RWPE2 (cell line): ENCODE measurements at regions not wholly inside any gene's neighbourhood (a gene's known extent, or its start where the extent isn't known, plus 50 kb on each side); places are given as distances from the start of the nearest gene placed in this dataset.
A peak's percentile ranks its signal among the peaks of the same experiment; 100 is the strongest.
"Not testable (repeated sequence)": the region's sequence is repeated elsewhere in the genome, so short reads cannot be mapped to it uniquely, and the experiment has no call there.

Experiments used
- ATAC-seq: fragments of 200-7000 bp; cut with Tn5 transposase; 3 replicates; pipeline ENCODE4 v1.9.1; 2021; ENCODE audit warnings: low read depth
- DNase-seq: peaks from one replicate; pipeline ENCODE4 v3.0.0-alpha.2; 2020; ENCODE audit warnings: low spot score
- H3K27ac ChIP-seq: fragments of 450-650 bp; 2 replicates; pipeline ENCODE4 v1.5.1; 2017; ENCODE audit warnings: mild to moderate bottlenecking; ENCODE audit not compliant: poor library complexity, severe bottlenecking
- H3K27me3 ChIP-seq: fragments of 250-450 bp; sonication (Bioruptor Pico); 2 replicates; pipeline ENCODE4 v1.5.1; 2021; ENCODE audit warnings: mild to moderate bottlenecking, moderate library complexity; ENCODE audit not compliant: insufficient read depth, poor library complexity, severe bottlenecking
- H3K36me3 ChIP-seq: fragments of 250-450 bp; sonication (Bioruptor Pico); 2 replicates; pipeline ENCODE4 v1.5.1; 2020; ENCODE audit warnings: low read depth, mild to moderate bottlenecking, moderate library complexity
- H3K4me1 ChIP-seq: fragments of 250-450 bp; sonication (Bioruptor Pico); 2 replicates; pipeline ENCODE4 v1.5.1; 2021; ENCODE audit warnings: mild to moderate bottlenecking, moderate library complexity; ENCODE audit not compliant: insufficient read depth, poor library complexity, severe bottlenecking
- H3K4me3 ChIP-seq: fragments of 250-450 bp; sonication (Bioruptor Pico); 2 replicates; pipeline ENCODE4 v1.5.1; 2021; ENCODE audit warnings: mild to moderate bottlenecking, moderate library complexity; ENCODE audit not compliant: severe bottlenecking
- H3K9me3 ChIP-seq: fragments of 250-450 bp; sonication (Bioruptor Pico); 2 replicates; pipeline ENCODE4 v1.5.1; 2021; ENCODE audit warnings: mild to moderate bottlenecking, moderate library complexity; ENCODE audit not compliant: severe bottlenecking
- TF ChIP-seq, protein P1 (sequence below): fragments of 450-650 bp; IDR thresholded peaks from one replicate; pipeline ENCODE4 v1.5.1; 2017; ENCODE audit warnings: mild to moderate bottlenecking, moderate library complexity; ENCODE audit not compliant: poor library complexity, severe bottlenecking

DNA sequence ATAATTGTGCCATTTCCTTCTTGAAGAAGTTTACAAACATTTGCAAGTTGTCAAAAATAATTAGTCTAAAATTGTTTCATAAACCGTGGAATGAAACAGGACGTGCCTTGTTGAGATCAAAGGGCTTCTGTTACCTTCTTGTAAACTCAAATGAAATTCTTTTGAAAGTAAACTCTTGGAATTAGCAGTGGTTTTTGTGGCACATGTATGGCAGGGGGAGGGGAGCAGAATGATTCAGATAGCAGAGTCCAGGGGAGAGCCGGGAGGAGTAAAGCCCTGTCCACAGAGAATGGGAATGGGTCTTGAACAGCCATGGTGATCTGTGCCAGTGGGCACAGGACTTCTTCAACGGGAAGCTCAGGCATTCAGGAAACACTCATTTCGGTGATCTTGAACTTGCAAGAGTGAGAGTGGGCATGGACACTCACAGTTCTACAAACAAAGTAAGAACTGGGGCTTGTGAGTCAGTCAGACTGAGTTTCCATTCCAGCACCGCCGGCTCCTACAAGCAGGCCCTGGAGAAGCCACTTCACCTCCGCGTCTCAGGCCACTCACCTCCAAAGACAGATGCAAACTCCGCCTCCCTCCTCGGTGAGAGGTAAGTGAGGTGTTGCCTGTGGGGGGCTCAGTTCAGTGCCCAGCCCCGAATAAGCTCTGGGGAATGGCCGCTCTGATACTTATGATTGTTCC lies 143.1 kb downstream of the CDH26 start:
- DNase-seq (no peak), ATAC-seq (no peak)
- H3K27me3 ChIP-seq: no peaks in the 10 kb centered on the region
- H3K4me3 ChIP-seq: no peak overlapping the region
- no peak overlapping the region for H3K27ac ChIP-seq
- H3K4me1 ChIP-seq: no peaks in the 10 kb centered on the region
- H3K9me3 ChIP-seq: no peaks in the 10 kb centered on the region
- H3K36me3 ChIP-seq: no peaks in the 10 kb centered on the region
- TF ChIP-seq, protein P1, sequence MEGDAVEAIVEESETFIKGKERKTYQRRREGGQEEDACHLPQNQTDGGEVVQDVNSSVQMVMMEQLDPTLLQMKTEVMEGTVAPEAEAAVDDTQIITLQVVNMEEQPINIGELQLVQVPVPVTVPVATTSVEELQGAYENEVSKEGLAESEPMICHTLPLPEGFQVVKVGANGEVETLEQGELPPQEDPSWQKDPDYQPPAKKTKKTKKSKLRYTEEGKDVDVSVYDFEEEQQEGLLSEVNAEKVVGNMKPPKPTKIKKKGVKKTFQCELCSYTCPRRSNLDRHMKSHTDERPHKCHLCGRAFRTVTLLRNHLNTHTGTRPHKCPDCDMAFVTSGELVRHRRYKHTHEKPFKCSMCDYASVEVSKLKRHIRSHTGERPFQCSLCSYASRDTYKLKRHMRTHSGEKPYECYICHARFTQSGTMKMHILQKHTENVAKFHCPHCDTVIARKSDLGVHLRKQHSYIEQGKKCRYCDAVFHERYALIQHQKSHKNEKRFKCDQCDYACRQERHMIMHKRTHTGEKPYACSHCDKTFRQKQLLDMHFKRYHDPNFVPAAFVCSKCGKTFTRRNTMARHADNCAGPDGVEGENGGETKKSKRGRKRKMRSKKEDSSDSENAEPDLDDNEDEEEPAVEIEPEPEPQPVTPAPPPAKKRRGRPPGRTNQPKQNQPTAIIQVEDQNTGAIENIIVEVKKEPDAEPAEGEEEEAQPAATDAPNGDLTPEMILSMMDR: no peak

DNA sequence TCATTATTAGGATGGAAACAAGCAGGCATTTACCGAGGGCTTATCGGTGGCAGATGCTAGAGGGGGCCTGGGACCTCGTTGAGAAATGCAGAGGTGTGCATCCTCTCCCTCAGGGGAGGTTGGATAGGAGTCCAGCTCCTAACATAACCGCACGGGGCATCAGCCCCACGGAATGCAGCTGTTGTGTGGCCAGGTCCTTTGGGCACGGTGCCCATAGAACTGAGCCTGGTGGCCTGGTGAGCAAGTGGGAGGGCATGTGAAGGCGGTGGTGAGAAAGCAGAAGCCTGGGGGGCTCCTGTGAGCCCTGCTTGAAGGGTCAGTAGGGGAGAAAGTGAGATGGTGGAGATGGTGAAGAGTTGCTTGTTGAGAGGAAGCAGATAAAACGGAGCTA lies 143.7 kb downstream of the CDH26 start:
- DNase-seq: peak; percentile 78
- H3K27ac ChIP-seq: no peak overlapping the region
- H3K4me1 ChIP-seq: no peaks in the 10 kb centered on the region
- TF ChIP-seq, protein P1: no peak
- no peak overlapping the region for H3K4me3 ChIP-seq
- H3K27me3 ChIP-seq: no peaks in the 10 kb centered on the region
- ATAC-seq: no peak
- H3K9me3 ChIP-seq: no peaks in the 10 kb centered on the region
- H3K36me3 ChIP-seq: no peaks in the 10 kb centered on the region

DNA sequence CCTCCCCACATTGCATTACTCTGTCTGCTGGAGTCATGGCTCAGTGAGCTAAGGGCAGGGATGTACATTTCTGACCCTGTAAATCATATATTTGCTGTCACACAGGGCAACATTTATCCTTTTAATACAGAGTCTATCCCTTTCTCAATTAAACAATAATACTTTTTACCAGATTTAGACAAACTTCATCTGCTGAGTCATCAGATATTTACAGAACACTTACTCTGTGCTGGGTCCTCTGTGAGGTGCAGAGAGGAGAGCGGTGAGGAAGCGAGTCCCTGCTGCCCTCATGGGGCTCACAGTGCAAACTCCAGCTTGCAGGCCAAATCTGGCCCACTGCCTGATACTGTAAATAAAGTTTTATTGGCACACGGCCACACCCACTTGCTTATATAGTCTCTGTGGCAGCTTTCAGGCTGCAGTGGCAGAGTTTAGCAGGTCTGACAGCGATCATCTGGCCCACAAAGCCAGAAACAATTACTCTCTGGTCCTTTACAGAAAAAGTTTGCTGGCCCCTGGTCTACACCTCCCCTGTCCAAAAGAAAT lies 144.5 kb downstream of the CDH26 start:
- TF ChIP-seq, protein P1: peak; percentile 15
- no peak overlapping the region for H3K4me3 ChIP-seq
- no peaks in the 10 kb centered on the region for H3K27me3 ChIP-seq
- no peaks in the 10 kb centered on the region for H3K4me1 ChIP-seq
- ATAC-seq (peak; percentile 47), DNase-seq (peak; percentile 65)
- no peak overlapping the region for H3K27ac ChIP-seq
- no peaks in the 10 kb centered on the region for H3K9me3 ChIP-seq
- H3K36me3 ChIP-seq: no peaks in the 10 kb centered on the region

DNA sequence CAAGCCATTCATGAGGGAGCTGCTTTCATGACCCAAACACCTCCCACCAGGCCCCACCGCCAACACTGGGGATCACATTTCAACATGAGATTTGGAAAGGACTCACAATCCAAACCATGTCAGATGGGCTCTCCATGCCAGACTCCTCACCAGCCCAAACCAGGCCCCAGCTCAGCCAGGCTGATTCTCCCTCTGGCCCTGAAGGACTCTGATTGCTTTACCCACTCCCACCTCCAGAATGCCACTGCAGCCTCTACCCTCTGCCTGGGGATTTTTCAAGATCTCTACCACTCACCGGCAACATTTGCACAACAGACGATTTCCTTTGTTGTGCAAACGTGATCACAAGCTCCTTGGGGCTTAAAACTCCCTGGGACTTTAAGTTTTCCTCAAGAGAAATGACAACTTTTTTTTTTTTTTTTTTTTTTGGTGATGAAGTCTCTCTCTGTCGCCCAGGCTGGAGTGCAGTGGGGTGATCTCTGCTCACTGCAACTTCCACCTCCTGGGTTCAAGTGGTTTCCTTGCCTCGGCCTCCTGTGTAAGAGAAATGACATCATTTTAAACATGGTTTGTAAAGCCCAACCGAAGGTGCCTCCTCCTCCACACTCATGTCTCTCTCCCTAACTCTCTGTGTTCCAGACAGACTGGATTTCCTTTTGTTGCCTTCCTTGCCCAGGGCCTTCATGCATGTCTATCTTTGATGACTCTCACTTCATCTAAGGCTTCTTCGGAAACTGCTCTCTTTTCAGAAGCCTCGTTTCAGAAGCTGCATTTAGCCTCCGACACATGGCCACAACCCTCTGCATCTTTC lies 147.0 kb downstream of the CDH26 start:
- H3K4me3 ChIP-seq: no peak overlapping the region
- TF ChIP-seq, protein P1: no peak
- no peak overlapping the region for H3K27ac ChIP-seq
- H3K36me3 ChIP-seq: no peaks in the 10 kb centered on the region
- H3K9me3 ChIP-seq: no peaks in the 10 kb centered on the region
- no peaks in the 10 kb centered on the region for H3K27me3 ChIP-seq
- DNase-seq (peak; percentile 66), ATAC-seq (no peak)
- H3K4me1 ChIP-seq: no peaks in the 10 kb centered on the region

DNA sequence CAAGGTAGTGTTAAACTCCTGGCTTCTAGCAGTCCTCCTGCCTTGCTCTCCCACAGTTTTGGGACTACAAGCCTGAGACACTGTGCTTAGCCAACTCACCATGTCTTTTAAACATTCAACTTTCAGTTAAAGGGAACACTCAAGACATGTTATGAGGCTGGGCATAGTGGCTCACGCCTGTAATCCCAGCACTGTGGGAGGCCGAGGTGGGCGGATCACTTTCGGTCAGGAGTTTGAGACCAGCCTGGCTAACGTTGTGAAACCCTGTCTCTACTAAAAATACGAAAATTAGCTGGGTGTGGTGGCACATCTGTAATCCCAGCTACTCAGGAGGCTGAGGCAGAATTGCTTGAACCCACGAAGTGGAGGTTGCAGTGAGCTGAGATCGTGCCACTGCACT lies 148.0 kb downstream of the CDH26 start:
- not testable (repeated sequence) for H3K27ac ChIP-seq, H3K36me3 ChIP-seq, H3K27me3 ChIP-seq, ATAC-seq, H3K9me3 ChIP-seq, H3K4me3 ChIP-seq, H3K4me1 ChIP-seq
- DNase-seq: peak; percentile 42
